ENCODE measurements at regions not wholly inside any gene's neighbourhood (a gene's known extent, or its start where the extent isn't known, plus 50 kb on each side); places are given as distances from the start of the nearest gene placed in this dataset.

- Mint-ChIP-seq H3K27ac (no peak overlapping the region), H3K27me3 (ENCODE audit: low read depth) (no peaks in the 10 kb centered on the region), H3K9me3 (peaks cover 8% of the 10 kb centered on the region), H3K4me1 (peaks cover 25% of the 10 kb centered on the region), H3K36me3 (peaks cover 11% of the 10 kb centered on the region), H3K4me3 (no peak overlapping the region)
- DNase-seq (ENCODE audit: low spot score) (no peak), ATAC-seq (no peak)
- TF ChIP-seq E2F1 (CRISPR knock-in tag; IDR thresholded peaks at IDR 0.05) (no peak), E2F4 (CRISPR knock-in tag; IDR thresholded peaks at IDR 0.05; ENCODE audit: borderline replicate concordance, low read depth) (no peak), CREM (CRISPR knock-in tag; IDR thresholded peaks at IDR 0.05) (no peak), NR3C1 (CRISPR knock-in tag; conservative IDR thresholded peaks at IDR 0.05; ENCODE audit: low read depth) (no peak), NFE2L1 (CRISPR knock-in tag; IDR thresholded peaks at IDR 0.05) (no peak)
- TF ChIP-seq, protein P1, sequence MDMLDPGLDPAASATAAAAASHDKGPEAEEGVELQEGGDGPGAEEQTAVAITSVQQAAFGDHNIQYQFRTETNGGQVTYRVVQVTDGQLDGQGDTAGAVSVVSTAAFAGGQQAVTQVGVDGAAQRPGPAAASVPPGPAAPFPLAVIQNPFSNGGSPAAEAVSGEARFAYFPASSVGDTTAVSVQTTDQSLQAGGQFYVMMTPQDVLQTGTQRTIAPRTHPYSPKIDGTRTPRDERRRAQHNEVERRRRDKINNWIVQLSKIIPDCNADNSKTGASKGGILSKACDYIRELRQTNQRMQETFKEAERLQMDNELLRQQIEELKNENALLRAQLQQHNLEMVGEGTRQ (CRISPR knock-in tag; IDR thresholded peaks at IDR 0.05): no peak
- POLR2A ChIA-PET: no interaction called here
- CTCF ChIA-PET: no interaction called here
These were observed 271.5 kb upstream of the JARID2 start for GRCh38 chr6:14974372-14974771.

DNA sequence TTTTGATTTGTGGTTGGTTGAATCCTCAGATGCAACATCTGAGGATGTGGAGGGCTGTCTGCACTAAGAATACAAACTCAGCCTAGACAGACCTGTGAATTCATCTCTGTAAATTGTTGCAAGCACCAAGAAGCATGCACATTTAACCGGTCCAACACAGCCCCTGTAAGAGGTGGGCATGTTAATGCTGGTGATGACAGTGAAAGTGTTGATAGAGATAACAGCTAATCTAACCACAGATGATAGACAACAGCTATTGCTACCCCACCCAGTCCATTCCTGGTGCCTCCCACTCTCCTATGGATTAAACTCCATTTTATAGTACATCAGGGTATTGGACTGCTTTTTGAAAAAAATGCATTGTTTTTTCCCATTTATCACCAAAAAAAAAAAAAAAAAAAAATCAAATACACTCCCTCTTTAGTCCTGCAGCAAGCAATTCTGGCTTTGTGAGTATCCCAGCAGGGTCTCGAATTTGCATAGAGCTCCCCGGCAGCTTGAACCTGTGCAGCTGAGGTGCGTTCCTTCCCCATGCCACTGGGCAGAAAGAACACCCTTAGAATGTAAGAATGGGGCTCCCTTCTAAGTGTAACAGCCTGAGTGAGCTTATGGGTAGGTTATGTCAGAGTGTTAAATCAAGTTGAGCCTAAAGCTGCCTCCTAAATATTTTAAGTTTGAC lies 270.9 kb upstream of the JARID2 start:
- TF ChIP-seq, protein P2, sequence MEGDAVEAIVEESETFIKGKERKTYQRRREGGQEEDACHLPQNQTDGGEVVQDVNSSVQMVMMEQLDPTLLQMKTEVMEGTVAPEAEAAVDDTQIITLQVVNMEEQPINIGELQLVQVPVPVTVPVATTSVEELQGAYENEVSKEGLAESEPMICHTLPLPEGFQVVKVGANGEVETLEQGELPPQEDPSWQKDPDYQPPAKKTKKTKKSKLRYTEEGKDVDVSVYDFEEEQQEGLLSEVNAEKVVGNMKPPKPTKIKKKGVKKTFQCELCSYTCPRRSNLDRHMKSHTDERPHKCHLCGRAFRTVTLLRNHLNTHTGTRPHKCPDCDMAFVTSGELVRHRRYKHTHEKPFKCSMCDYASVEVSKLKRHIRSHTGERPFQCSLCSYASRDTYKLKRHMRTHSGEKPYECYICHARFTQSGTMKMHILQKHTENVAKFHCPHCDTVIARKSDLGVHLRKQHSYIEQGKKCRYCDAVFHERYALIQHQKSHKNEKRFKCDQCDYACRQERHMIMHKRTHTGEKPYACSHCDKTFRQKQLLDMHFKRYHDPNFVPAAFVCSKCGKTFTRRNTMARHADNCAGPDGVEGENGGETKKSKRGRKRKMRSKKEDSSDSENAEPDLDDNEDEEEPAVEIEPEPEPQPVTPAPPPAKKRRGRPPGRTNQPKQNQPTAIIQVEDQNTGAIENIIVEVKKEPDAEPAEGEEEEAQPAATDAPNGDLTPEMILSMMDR (IDR thresholded peaks at IDR 0.05): no peak
- TF ChIP-seq ZBTB21 (CRISPR knock-in tag; IDR thresholded peaks at IDR 0.05; ENCODE audit: borderline replicate concordance): no peak
- TF ChIP-seq, protein P3, sequence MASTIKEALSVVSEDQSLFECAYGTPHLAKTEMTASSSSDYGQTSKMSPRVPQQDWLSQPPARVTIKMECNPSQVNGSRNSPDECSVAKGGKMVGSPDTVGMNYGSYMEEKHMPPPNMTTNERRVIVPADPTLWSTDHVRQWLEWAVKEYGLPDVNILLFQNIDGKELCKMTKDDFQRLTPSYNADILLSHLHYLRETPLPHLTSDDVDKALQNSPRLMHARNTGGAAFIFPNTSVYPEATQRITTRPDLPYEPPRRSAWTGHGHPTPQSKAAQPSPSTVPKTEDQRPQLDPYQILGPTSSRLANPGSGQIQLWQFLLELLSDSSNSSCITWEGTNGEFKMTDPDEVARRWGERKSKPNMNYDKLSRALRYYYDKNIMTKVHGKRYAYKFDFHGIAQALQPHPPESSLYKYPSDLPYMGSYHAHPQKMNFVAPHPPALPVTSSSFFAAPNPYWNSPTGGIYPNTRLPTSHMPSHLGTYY (CRISPR knock-in tag; IDR thresholded peaks at IDR 0.05): no peak
- no peak for TF ChIP-seq ZSCAN18 (CRISPR knock-in tag; IDR thresholded peaks at IDR 0.05)
- TF ChIP-seq HMGXB4 (CRISPR knock-in tag; IDR thresholded peaks at IDR 0.05): no peak
- CTCF ChIA-PET: interaction anchor here (0.5 to 0.8 kb wide), 5 partner anchors 64 to 1360 kb away, joined by 3 to 4 read pairs (median 3); partner anchors contain the start of gene NOL7
- peak; percentile 26 for DNase-seq (ENCODE audit: low spot score)
- Mint-ChIP-seq H3K9me3 (peaks cover 2% of the 10 kb centered on the region), H3K27me3 (ENCODE audit: low read depth) (no peaks in the 10 kb centered on the region), H3K27ac (no peak overlapping the region), H3K4me3 (no peak overlapping the region), H3K36me3 (peaks cover 9% of the 10 kb centered on the region), H3K4me1 (peaks cover 20% of the 10 kb centered on the region)
- ATAC-seq: peak; percentile 81
- POLR2A ChIA-PET: interaction anchor here (0.6 to 0.7 kb wide), 2 partner anchors 63 to 72 kb away, joined by 3 to 6 read pairs; no protein-coding TSS in a partner anchor
